Head of caudate nucleus (tissue), 42 donors: ENCODE measurements at regions not wholly inside any gene's neighbourhood (a gene's known extent, or its start where the extent isn't known, plus 50 kb on each side); places are given as distances from the start of the nearest gene placed in this dataset.

Source experiments
- DNase-seq, 42 donors: peaks; one replicate each; pipeline versions ENCODE4 v3.0.0 to v3.0.0-alpha.2; 2020 to 2021; ENCODE audit warnings: mixed read lengths in 7 of 42
- intact Hi-C: fragments of 100-400 bp; cut with DNase I; formaldehyde crosslinking; loops from one replicate; pipeline ENCODE4 v1.15.0; 2022

- no peak for DNase-seq
- intact Hi-C loops, result no loop called here
These were observed 93.9 kb downstream of the DUSP6 start for GRCh38 chr12:89258240-89258969.

DNA sequence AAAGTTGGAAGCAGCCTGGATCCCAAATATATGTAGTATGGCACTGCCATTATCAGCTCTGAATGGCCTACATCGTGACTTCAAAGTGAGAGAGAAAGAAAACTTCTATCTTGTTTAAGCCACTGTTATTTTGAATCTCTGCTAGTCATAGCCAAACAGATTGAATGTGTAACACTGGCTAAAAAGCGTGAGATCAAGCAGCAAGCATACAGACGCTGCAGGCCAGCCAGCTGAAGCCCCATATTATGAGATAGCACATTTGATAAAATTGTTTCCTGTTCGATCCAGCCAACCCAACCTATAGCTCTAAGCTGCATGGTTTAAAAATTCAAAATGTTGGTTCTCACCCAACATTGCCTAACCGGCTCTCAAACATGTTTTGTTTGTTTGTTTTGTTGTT lies 95.0 kb downstream of the DUSP6 start:
- intact Hi-C loops, result no loop called here
- no peak for DNase-seq

GRCh38 chr12:89256060-89256459 lies 96.2 kb downstream of the DUSP6 start:
- intact Hi-C loops, result no loop called here
- DNase-seq, result no peak

GRCh38 chr12:89253488-89253887 lies 98.8 kb downstream of the DUSP6 start:
- intact Hi-C loops, result no loop called here
- no peak for DNase-seq

- intact Hi-C loops, result no loop called here
- DNase-seq, result no peak
These were observed 100.0 kb downstream of the DUSP6 start for GRCh38 chr12:89252284-89252683.

DNA sequence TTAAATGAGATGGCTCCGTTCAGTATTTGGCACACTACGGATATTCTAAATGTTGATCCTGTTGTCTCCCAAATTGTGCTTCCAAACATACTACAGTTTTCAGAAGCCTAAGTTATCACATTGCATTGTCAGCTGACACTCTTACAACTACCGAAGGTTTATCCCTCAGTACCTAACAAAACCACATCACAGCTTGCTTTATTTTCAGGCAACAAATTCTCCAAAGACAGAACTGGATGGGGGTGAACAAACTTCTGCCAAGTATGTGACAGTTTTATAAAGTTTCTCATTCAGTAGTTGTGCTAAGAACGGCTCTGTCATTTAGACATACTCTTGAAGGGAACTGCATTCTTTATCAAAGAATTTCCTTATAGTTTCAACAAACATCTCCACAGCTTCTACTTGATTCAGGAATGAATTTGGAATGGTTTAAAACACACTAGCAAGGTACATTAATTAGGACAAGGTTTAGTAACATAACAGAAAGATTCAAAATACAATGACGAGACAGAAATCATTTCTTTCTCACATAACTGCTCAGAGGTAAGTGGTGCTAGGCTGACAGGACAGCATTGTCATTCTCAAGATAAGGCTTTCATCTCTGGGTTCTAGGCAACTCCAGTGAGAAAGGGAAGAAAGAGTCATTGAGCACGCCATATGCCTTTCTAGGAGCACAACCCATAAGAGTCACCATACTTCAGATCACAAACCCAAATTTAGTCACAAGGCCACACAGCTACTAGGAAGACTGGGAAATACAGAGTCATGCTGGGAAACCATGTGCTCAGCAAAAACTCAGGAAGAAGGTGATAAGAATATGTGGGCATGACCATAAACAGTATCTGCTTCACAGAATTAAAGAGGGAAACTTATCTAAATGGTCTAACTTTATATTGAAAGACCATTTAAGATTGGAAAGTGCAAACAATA lies 100.7 kb downstream of the DUSP6 start:
- intact Hi-C loops, result no loop called here
- DNase-seq, result no peak

- intact Hi-C loops, result no loop called here
- no peak for DNase-seq
These were observed 101.7 kb downstream of the DUSP6 start for GRCh38 chr12:89250636-89251035.

DNA sequence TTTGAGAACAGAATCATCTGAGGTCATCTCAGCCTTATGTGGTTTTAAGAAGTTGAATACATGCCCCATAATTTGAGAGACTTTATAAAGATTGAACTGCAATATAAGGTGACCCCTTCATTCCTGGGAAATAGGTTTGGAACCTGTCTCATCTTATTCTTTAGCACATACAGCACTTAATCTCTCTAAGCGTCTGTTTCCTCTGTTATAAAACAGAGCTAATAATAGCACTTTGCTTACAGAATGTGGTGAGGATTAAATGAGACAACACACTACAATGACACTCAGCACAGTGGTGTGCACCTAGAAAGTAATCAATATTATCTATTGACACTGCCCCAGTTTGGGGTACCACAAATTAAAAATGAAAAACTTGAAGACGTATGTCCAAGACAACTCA lies 102.1 kb downstream of the DUSP6 start:
- no peak for DNase-seq
- intact Hi-C loops, result no loop called here

DNA sequence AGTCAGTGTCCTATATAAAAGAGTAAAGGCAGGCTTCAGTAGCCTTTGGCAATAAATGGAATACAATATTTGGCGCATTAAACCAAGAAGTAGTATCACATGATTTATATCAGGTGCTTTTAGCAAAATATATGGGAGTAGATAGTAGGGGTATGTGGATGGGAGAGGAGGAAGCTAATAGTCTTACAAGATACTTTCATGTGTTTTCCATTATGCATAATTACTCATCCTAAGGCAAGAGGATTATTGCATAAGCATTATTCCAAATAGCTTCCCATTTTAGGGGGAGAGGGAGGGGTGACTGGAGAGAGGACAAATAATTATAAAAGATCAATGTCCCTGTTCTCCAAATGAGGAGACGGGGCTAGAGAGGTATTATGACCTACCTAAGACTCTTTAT lies 104.3 kb downstream of the DUSP6 start:
- intact Hi-C loops, result no loop called here
- no peak for DNase-seq

GRCh38 chr12:89247541-89247942 lies 104.8 kb downstream of the DUSP6 start:
- DNase-seq, result no peak
- intact Hi-C loops, result no loop called here

- no peak for DNase-seq
- intact Hi-C loops, result no loop called here
These were observed 107.2 kb downstream of the DUSP6 start for GRCh38 chr12:89245090-89245489.

DNA sequence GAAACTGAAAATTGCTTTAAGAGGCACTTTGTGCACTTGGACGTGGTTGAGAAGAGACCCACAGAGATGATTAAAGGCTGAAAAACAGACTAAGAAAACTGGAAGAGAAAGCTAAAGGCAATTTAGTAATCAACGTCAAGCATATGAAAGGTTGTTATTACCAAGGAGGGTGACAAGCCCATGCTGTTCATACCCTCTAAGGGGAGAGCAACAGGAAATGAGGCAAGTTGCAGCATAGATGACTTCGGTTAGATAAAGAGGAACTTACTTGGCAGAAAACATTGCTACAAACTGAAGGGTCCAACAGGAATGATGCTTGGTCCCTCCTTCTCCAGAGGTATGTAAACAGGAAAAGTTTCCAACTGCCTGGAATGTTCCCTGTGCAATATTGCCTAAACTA lies 107.8 kb downstream of the DUSP6 start:
- intact Hi-C loops, result no loop called here
- no peak for DNase-seq

GRCh38 chr12:89243771-89244170 lies 108.5 kb downstream of the DUSP6 start:
- DNase-seq, result no peak

GRCh38 chr12:89239534-89239933 lies 112.8 kb downstream of the DUSP6 start:
- intact Hi-C loops, result no loop called here
- DNase-seq, result no peak

More at GRCh38 chr12:89243771-89244170, 108.5 kb downstream of the DUSP6 start:
- intact Hi-C loops, result no loop called here

GRCh38 chr12:89238593-89238992 lies 113.7 kb downstream of the DUSP6 start:
- intact Hi-C loops, result no loop called here
- peak in 6 of 42 donors; percentile 6 to 37 (median 18) for DNase-seq

DNA sequence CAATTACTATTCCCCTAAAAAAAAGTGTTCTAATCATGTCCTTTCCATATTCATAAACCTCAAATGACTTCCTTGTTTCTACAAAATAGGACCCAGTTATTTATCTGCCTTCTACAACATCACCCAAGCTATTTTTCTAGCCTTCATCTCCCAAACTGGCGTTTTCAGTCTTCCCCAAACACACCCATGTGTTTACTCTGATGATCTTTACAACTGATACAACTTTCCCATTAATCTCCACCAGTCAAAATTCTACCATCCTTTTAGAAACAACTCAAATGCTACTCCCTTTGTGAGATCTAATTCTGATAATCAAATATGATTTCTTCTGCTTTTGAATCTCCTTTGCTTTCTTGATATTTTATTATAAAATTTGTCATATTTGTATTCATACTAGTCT lies 114.5 kb downstream of the DUSP6 start:
- intact Hi-C loops, result no loop called here
- DNase-seq, result no peak

- intact Hi-C loops, result no loop called here
- no peak for DNase-seq
These were observed 115.4 kb downstream of the DUSP6 start for GRCh38 chr12:89236748-89237383.

GRCh38 chr12:89236237-89236636 lies 116.1 kb downstream of the DUSP6 start:
- intact Hi-C loops, result no loop called here
- DNase-seq, result no peak

- intact Hi-C loops, result no loop called here
These were observed 116.9 kb downstream of the DUSP6 start for GRCh38 chr12:89235189-89235993.

More at GRCh38 chr12:89235189-89235993, 116.9 kb downstream of the DUSP6 start:
- DNase-seq, result no peak
